GM19023 (cell line): ENCODE measurements at regions not wholly inside any gene's neighbourhood (a gene's known extent, or its start where the extent isn't known, plus 50 kb on each side); places are given as distances from the start of the nearest gene placed in this dataset.

Experiments used
- ATAC-seq: cut with Tn5 transposase; IDR thresholded peaks from one replicate; pipeline ENCODE4 v1.9.1; 2021; ENCODE audit warnings: mild to moderate bottlenecking, moderate library complexity; ENCODE audit not compliant: unreplicated experiment

DNA sequence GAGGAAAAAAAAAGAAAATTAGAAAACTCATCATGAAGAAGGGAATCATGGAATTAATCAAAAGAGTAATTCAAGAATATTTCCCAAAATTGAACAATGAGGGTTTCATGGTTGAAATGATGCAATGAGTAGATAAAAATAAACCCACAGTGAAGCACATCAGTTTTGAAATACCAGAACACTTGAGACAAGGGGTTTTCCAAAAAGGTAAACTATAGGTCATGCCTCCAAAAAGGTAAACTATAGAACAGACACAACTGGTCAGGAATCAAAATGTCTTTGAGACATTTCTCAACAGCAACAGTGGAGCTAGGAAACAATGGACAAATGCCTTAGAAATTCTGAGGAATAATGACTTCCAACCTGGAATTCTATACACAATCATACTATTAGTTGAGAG, 60.2 kb upstream of the PCSK5 start:
- ATAC-seq = no peak

DNA sequence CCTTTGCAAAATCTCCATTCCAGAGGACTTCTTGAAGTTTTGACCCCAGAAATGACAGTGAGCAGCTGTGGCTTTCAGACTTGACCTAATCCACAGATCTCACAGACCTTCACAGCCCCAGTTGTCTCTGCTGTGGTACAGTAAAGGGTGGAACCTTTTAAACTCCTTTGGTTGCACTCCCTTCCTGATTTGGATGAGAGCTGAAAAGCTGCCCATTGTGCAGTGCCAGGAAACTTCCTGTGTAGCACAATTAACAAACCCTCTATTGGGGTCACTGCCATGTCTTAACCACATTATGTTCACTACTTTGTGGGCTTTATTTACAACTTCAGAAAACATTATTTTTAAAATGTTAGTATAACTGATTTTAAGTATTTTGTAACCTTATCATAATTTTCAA, 56.7 kb upstream of the PCSK5 start:
- ATAC-seq = no peak

DNA sequence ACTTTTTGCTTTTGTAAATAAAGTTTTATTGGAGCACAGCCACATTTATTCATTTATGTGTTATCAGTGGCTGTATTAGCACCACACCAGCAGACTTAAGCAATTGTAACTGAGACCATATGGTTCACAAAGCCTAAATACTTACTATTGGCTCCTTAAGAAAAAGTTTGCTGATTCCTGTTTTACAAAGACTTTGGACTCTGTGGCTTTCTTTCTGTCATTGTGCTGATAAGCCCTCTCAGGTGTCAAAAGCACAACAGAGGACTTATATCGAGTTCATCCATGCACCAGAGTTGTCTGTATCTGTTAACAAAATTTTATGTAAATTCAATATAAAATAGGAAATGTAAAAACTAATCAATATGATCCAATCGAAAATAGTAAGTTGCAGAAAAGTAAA, 55.6 kb upstream of the PCSK5 start:
- ATAC-seq = no peak
